Astrocyte (in vitro differentiated cells and primary cell): ENCODE measurements at regions not wholly inside any gene's neighbourhood (a gene's known extent, or its start where the extent isn't known, plus 50 kb on each side); places are given as distances from the start of the nearest gene placed in this dataset.

ENCODE experiments used
- DNase-seq: peaks from one replicate; pipeline ENCODE4 v3.0.0-alpha.2; 2010; ENCODE audit warnings: low read depth
- FAIRE-seq: peaks from 2 replicates; lab custom pipeline; 2011; peaks lifted over from hg19 to GRCh38; lab: Jason Lieb, UNC
- H2AFZ ChIP-seq: 2 replicates; pipeline ENCODE4 v1.6.0; 2012; ENCODE audit warnings: low read depth, low read length, inconsistent platforms
- H3K27ac ChIP-seq: 2 replicates; pipeline ENCODE4 v1.5.1; 2011; ENCODE audit warnings: low read depth, low read length, inconsistent platforms
- H3K27me3 ChIP-seq: 2 replicates; pipeline ENCODE4 v1.6.0; 2011; ENCODE audit warnings: low read length, inconsistent platforms; ENCODE audit not compliant: insufficient read depth
- H3K36me3 ChIP-seq: 2 replicates; pipeline ENCODE4 v1.5.1; 2011; ENCODE audit warnings: low read length, inconsistent platforms; ENCODE audit not compliant: insufficient read depth
- H3K4me1 ChIP-seq: 2 replicates; pipeline ENCODE4 v1.5.1; 2011; ENCODE audit warnings: low read length, inconsistent platforms; ENCODE audit not compliant: insufficient read depth
- H3K4me2 ChIP-seq: 2 replicates; pipeline ENCODE4 v1.6.0; 2012; ENCODE audit warnings: low read length, inconsistent platforms
- H3K4me3 ChIP-seq: 2 replicates; pipeline ENCODE4 v1.5.1; 2011; ENCODE audit warnings: low read depth, mild to moderate bottlenecking, low read length, inconsistent platforms; ENCODE audit not compliant: insufficient read depth
- H3K79me2 ChIP-seq: 2 replicates; pipeline ENCODE4 v1.6.0; 2012; ENCODE audit warnings: mild to moderate bottlenecking, low read length, inconsistent platforms; ENCODE audit not compliant: insufficient read depth
- H3K9ac ChIP-seq: 2 replicates; pipeline ENCODE4 v1.6.0; 2012; ENCODE audit warnings: mild to moderate bottlenecking, low read length, inconsistent platforms
- H3K9me3 ChIP-seq: 2 replicates; pipeline ENCODE4 v1.5.1; 2012; ENCODE audit warnings: low read depth, mild to moderate bottlenecking, low read length, inconsistent platforms; ENCODE audit not compliant: insufficient read depth
- H4K20me1 ChIP-seq: 2 replicates; pipeline ENCODE4 v1.6.0; 2012; ENCODE audit warnings: low read length, inconsistent platforms; ENCODE audit not compliant: insufficient read depth
- H3K27ac Mint-ChIP-seq: one replicate; pipeline ENCODE4 v1.8.0; 2021; ENCODE audit warnings: mild to moderate bottlenecking, mixed read lengths; ENCODE audit not compliant: unreplicated experiment
- H3K27me3 Mint-ChIP-seq: one replicate; pipeline ENCODE4 v1.8.0; 2021; ENCODE audit warnings: low read depth, mixed read lengths; ENCODE audit not compliant: unreplicated experiment
- H3K36me3 Mint-ChIP-seq: one replicate; pipeline ENCODE4 v1.8.0; 2021; ENCODE audit warnings: low read depth, mixed read lengths; ENCODE audit not compliant: unreplicated experiment
- H3K4me1 Mint-ChIP-seq: one replicate; pipeline ENCODE4 v1.8.0; 2021; ENCODE audit warnings: low read depth, mixed read lengths; ENCODE audit not compliant: unreplicated experiment
- H3K4me3 Mint-ChIP-seq: one replicate; pipeline ENCODE4 v1.8.0; 2021; ENCODE audit warnings: mild to moderate bottlenecking, moderate library complexity, mixed read lengths; ENCODE audit not compliant: unreplicated experiment
- H3K9me3 Mint-ChIP-seq: one replicate; pipeline ENCODE4 v1.8.0; 2021; ENCODE audit warnings: mild to moderate bottlenecking, mixed read lengths; ENCODE audit not compliant: unreplicated experiment
- EZH2 ChIP-seq: IDR thresholded peaks from 2 replicates; pipeline ENCODE4 v1.6.1; 2012; ENCODE audit warnings: mild to moderate bottlenecking, low read length, inconsistent platforms; ENCODE audit not compliant: insufficient read depth
- TF ChIP-seq, protein P1 (sequence below): IDR thresholded peaks from 2 replicates; pipeline ENCODE4 v1.5.1; 2011; ENCODE audit warnings: low read depth, mild to moderate bottlenecking, inconsistent platforms, low read length, moderate library complexity; ENCODE audit not compliant: insufficient read depth

DNA sequence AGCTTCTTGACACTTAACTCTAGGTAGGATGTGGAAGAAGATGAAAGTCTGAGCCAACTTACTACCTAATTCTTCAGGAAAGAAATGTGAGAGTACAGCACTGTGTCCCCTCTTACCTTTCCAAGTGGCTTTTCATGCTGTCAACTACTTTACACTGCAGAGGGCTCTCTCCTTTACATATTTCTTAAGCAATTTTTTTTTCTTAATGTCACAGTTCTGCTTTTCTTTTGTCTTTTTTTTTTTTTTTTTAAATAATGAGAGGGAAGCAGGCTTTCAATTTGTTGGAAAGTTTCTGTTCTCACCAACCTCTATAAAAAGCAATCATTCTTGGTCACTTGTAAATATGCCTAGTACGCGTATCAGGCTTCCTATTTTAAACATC, 212.7 kb upstream of the MIR17HG start:
- H3K27me3 Mint-ChIP-seq, result no peaks in the 10 kb centered on the region
- Histone ChIP-seq H2AFZ (peak overlapping the region; percentile 12), H3K4me2 (no peak overlapping the region), H3K9ac (no peak overlapping the region), H3K27ac (no peak overlapping the region), H3K4me3 (no peak overlapping the region), H3K79me2 (no peaks in the 10 kb centered on the region), H3K27me3 (no peaks in the 10 kb centered on the region), H3K36me3 (no peaks in the 10 kb centered on the region), H3K4me1 (no peaks in the 10 kb centered on the region), H4K20me1 (no peaks in the 10 kb centered on the region), H3K9me3 (no peaks in the 10 kb centered on the region)
- no peak overlapping the region for H3K27ac Mint-ChIP-seq
- no peak overlapping the region for H3K4me3 Mint-ChIP-seq
- H3K9me3 Mint-ChIP-seq, result no peaks in the 10 kb centered on the region
- no peaks in the 10 kb centered on the region for H3K36me3 Mint-ChIP-seq
- no peak for FAIRE-seq
- no peak for DNase-seq
- H3K4me1 Mint-ChIP-seq, result peaks cover 3% of the 10 kb centered on the region
- TF ChIP-seq, protein P1, sequence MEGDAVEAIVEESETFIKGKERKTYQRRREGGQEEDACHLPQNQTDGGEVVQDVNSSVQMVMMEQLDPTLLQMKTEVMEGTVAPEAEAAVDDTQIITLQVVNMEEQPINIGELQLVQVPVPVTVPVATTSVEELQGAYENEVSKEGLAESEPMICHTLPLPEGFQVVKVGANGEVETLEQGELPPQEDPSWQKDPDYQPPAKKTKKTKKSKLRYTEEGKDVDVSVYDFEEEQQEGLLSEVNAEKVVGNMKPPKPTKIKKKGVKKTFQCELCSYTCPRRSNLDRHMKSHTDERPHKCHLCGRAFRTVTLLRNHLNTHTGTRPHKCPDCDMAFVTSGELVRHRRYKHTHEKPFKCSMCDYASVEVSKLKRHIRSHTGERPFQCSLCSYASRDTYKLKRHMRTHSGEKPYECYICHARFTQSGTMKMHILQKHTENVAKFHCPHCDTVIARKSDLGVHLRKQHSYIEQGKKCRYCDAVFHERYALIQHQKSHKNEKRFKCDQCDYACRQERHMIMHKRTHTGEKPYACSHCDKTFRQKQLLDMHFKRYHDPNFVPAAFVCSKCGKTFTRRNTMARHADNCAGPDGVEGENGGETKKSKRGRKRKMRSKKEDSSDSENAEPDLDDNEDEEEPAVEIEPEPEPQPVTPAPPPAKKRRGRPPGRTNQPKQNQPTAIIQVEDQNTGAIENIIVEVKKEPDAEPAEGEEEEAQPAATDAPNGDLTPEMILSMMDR, result no peak
- TF ChIP-seq EZH2, result no peak

DNA sequence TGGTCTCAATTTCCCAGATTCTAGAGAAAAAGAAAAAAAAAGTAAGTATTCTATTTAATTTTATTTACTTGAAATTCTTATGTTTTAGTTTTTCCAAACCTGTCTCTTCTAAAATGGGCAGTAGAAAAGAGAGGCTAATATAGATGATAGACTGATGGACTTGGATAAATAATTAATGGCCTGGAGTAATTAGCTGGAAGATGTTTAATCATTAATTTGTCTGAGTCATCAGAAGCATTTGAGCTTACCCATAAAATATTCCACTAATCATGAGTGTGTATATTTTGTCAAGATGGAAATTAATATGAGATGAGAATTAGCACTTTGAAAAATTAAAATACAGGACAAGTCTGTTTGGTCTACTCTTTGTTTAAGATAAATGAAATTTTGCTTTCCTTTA, 212.1 kb upstream of the MIR17HG start:
- Histone ChIP-seq H3K4me2 (no peak overlapping the region), H3K27me3 (no peaks in the 10 kb centered on the region), H3K9me3 (no peaks in the 10 kb centered on the region), H3K4me1 (no peaks in the 10 kb centered on the region), H3K79me2 (no peaks in the 10 kb centered on the region), H3K27ac (no peak overlapping the region), H2AFZ (no peak overlapping the region), H3K4me3 (no peak overlapping the region), H3K9ac (no peak overlapping the region), H4K20me1 (no peaks in the 10 kb centered on the region), H3K36me3 (no peaks in the 10 kb centered on the region)
- Mint-ChIP-seq H3K27ac (no peak overlapping the region), H3K27me3 (no peaks in the 10 kb centered on the region), H3K9me3 (no peaks in the 10 kb centered on the region), H3K36me3 (no peaks in the 10 kb centered on the region), H3K4me1 (peaks cover 3% of the 10 kb centered on the region), H3K4me3 (no peak overlapping the region)
- FAIRE-seq, result no peak
- TF ChIP-seq, protein P1, result no peak
- no peak for TF ChIP-seq EZH2
- no peak for DNase-seq

DNA sequence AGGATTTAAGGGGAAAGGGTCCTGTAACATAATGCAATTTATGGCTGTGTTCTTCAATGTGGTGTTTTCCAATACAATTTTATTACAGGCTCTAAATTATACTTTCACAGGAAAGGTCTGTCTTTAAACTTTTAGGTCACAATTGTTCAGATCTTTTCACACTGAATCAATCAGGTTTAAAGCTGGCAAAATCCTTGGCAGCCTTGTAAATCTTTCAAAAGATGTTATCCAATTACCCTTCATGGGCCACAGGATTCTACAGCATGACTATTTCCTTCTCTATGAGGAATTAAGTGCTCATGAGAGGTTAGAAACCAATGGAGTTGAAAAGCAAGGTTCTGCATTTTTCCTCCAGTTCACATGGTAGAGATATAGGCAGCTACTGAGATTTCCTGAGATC, 211.5 kb upstream of the MIR17HG start:
- Mint-ChIP-seq H3K4me3 (no peak overlapping the region), H3K27me3 (no peaks in the 10 kb centered on the region), H3K4me1 (peaks cover 3% of the 10 kb centered on the region), H3K27ac (no peak overlapping the region), H3K9me3 (no peaks in the 10 kb centered on the region), H3K36me3 (no peaks in the 10 kb centered on the region)
- Histone ChIP-seq H2AFZ (no peak overlapping the region), H3K27me3 (no peaks in the 10 kb centered on the region), H3K27ac (no peak overlapping the region), H3K4me3 (no peak overlapping the region), H4K20me1 (no peaks in the 10 kb centered on the region), H3K9ac (no peak overlapping the region), H3K4me1 (no peaks in the 10 kb centered on the region), H3K4me2 (no peak overlapping the region), H3K36me3 (no peaks in the 10 kb centered on the region), H3K9me3 (no peaks in the 10 kb centered on the region), H3K79me2 (no peaks in the 10 kb centered on the region)
- FAIRE-seq (no peak), DNase-seq (no peak)
- TF ChIP-seq, protein P1, result no peak
- no peak for TF ChIP-seq EZH2
